ENCODE measurements at regions not wholly inside any gene's neighbourhood (a gene's known extent, or its start where the extent isn't known, plus 50 kb on each side); places are given as distances from the start of the nearest gene placed in this dataset.
"Not testable (repeated sequence)": the region's sequence is repeated elsewhere in the genome, so short reads cannot be mapped to it uniquely, and the experiment has no call there.

- not testable (repeated sequence) for DNase-seq
Measured at GRCh38 chr2:87468429-87468981, 279.4 kb upstream of the PLGLB2 start.

GRCh38 chr2:87469180-87470151 lies 278.4 kb upstream of the PLGLB2 start:
- not testable (repeated sequence) for DNase-seq

DNA sequence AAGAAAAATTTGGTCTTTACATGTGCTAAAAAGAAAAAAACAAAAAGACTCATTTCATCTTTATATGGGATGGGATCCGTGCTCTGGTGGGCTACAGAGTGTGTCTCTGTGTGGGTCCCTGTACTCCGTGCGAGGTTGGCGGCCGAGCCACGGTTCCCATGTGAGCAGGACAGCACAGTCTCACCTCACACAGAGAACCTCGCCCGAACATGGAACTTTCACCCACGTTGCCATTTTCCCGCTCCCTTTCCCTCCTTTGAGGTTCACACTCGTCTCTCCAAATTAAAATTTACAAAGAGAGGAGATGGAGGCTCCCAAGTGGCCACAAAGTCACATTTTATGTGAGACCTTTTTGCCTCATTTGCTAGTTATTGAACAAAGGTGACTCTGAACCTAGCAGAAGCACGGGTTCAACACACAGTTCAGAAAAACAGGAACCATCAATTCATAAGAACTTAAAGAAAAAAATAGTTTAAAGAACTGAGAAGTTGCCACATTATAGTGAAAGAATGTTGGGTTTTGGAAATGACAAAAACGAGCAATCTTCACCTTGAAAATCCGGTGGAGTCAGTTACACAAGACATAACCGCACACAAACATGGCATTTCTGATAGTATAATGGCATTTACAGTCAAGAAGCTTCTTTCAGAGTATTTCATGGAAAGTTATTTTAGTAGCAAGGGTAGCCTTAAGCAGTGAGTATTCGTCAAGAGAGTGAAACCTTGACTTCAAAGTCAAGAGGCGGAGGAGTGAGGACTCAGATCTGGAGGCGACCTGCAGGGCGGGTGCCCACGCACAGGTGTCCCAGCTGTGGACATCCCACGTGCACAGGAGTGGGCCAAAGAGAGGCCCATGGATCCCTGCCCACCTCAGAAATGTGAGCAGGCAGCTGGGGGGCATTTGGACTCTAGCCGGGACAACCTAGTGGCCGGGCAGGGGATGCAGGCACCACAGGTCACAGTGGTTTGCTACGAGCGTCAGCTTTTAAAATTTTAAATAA lies 277.2 kb upstream of the PLGLB2 start:
- DNase-seq, result not testable (repeated sequence)

DNA sequence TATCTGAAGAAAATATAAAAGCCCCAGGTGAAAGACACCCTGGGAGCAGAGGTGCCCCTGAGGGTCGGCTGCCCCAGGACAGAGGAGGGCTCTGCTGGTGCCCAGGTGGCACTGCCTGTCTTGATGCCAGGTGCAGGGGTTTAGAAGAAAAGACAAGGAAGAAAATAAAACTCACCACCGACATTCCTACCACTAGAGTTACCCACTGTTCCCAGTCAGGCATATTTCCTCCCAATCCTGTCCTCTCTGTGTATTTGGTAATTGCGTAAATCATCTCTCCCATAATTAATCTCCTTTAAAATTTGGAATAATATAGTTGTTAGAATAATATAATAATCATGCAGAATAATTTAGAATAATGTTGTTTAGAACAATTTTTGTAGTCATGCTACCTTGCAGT lies 276.4 kb upstream of the PLGLB2 start:
- not testable (repeated sequence) for DNase-seq

DNA sequence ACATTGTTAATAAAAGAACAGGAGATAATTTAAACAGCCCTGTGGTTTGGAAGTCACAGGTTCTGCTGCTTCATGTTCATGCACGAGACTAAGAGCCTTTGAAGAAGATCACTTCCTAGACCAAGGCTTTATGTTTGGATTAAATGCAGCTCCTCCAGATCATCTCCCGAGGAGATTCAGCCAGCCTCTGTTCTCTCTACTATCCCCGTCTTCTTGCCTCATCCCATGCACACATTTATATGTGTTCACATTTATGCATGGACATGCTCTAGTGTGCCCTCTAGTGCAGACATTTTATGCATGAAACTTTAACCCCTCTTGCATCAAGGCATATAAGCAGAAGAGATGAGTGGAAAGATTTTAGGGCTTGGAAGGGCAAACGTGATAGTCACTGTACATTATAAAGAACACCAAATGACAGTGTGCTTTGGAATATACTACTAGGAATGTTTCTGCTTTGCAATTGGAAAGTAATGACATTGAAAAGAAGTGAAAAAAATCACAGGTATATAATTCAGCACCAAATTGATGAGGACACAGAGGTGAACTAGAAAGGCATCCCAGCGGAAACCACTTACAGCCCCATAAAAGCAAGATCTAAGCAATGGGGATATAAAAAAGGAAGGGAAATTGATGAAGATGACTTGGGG lies 271.5 kb upstream of the PLGLB2 start:
- not testable (repeated sequence) for DNase-seq

- DNase-seq, result not testable (repeated sequence)
Measured at GRCh38 chr2:87476936-87477335, 271.0 kb upstream of the PLGLB2 start.

DNA sequence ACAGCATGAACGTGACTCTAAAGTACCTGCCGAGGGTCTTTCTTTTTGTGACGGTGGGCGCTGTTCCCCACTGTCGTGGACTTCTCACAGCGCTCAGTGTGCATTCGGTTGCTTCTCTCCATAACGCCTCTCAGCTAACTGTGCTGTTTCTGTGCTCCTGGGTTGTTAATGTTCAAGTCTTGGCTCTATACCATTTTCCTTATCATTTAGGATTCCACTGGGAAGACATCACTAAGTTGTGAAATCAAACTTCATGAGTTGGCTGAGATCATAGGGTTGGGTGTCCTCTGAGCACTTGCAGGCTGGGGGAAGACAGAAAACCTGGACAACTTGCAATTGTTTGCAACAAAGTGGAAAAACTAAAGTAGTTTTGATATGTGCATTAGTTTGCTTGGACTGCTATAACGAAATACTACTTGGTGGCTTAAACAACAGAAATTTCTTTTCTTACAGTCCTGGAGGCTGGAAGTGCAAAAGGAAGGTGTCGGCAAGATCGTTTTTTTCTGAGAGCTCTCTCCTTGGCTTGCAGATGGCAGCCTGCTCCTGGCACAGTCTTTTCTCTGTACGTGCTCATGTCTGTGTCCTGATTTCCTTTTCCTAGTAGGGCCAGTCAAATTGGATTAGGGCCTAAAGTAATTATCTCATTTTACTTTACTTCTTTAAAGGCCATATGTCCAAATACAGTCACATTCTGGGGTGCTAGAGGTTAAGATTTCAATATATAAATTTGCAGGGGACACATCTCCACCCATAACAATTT lies 270.0 kb upstream of the PLGLB2 start:
- not testable (repeated sequence) for DNase-seq

DNA sequence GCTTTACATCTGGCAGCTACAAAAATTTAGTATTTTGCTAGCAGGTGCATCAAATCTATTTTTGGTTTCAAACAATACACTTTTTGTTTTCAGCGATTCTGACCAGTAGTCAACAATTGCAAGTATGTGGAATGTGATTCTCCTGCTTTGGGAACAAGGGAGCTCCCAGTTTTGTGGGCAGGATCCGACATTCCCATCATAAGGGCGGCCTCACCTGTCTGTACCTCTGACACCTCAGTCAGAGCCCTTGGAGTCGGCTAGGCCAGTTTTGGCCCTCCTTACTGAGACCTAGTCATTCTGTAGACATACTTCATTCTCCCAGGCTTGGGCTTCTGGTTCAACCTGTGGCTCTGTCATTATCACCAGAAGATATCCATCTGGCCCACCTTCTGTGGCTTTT lies 269.0 kb upstream of the PLGLB2 start:
- not testable (repeated sequence) for DNase-seq

GRCh38 chr2:87483093-87483680 lies 264.7 kb upstream of the PLGLB2 start:
- DNase-seq, result not testable (repeated sequence)

- DNase-seq, result not testable (repeated sequence)
Measured at GRCh38 chr2:87484363-87484762, 263.5 kb upstream of the PLGLB2 start.

- not testable (repeated sequence) for DNase-seq
Measured at GRCh38 chr2:87485455-87485854, 262.4 kb upstream of the PLGLB2 start.

GRCh38 chr2:87485884-87486283 lies 262.0 kb upstream of the PLGLB2 start:
- not testable (repeated sequence) for DNase-seq

DNA sequence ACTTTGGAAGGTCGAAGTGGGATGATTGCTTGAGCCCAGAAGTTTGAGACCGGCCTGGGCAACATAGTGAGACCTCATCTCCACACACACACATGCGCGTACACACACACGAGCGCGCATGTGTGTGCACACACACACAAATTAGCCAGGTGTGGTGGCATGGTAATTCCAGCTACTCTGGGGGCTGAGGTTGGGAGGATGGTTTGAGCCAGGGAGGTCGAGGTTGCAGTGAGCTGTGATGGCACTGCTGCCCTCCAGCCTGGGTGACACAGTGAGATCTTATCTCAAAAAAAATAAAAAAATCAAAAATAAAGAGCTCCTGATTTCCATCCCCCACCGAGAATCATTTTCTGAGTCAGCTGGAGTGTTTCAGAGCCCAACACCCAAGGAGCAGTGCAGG lies 261.5 kb upstream of the PLGLB2 start:
- DNase-seq, result not testable (repeated sequence)

GRCh38 chr2:87488021-87488420 lies 259.9 kb upstream of the PLGLB2 start:
- not testable (repeated sequence) for DNase-seq

DNA sequence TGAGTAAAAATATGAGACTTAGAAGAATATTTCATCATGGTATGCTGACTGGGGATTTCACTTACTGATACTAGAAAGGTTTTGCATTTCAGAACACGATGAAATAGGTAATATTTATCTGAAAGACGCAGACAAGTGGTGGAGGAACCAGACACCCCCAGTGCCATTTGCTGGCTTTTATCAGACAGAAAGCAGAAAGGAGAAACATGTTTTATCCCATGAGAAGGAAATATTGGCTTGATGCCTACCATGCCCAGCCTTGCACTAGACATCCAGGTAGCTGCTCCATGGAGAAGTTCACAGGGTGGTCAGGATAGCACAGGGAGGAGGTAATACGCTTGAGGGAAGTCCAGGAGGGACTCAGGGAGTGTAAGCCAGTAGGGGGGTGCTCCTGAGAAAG lies 258.9 kb upstream of the PLGLB2 start:
- DNase-seq, result not testable (repeated sequence)

DNA sequence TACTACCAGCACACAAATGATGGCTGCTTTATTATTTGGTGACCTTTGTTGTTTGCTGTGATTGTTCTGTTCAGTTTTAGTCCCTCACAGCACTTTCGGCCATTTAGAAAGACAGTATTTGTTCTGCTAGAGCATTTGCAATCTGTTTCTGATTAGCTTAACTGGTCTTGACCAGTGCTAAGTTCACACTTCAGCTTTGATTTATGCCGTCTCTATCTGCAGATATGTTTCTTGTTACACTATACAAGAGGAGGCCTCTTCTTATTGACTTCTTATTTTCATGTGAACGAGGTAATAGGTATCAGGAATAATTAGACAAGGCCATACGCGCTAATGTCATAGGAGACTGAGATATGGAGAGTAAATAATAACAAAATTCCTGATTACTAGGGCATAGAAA lies 253.0 kb upstream of the PLGLB2 start:
- not testable (repeated sequence) for DNase-seq

GRCh38 chr2:87495455-87495854 lies 252.4 kb upstream of the PLGLB2 start:
- not testable (repeated sequence) for DNase-seq

GRCh38 chr2:87496036-87497006 lies 251.6 kb upstream of the PLGLB2 start:
- DNase-seq, result not testable (repeated sequence)

DNA sequence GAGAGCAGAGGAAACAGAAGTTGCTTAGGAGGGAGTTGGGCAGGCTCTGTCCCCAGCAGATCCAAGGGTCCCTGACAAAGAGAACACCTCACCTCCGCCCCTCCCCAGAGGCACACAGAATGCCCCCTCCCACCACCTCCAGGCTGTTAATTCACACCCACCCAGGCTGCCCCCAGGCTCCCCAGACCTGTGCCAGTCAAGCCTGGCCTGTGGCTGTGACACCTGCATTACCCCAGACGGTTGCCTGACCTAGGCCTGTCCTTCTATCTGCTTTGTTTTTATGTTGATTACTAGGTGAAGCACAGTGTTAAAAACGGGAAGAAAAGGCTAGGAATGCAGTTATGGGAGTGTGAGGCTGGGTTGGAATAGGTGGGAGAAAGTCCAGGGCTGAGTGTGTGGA lies 250.8 kb upstream of the PLGLB2 start:
- DNase-seq, result not testable (repeated sequence)

DNA sequence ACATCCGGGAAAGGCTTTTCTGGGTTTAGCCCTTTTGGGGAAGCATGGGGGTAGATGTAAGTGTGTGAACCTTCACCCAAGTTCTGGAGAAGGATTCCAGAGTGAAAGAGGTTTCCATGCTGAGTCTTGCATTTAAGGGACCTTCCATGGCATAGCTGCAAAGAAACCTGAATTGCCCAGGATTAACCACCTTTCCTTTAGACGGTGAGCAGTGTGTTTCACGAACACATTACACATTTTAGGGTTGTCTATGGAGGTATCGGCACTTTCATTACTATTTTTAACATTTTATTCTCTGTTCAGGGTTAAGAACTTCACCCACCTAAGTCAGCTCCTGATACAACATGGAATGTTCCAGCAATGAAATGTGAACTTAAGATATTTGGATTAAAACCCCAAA lies 250.2 kb upstream of the PLGLB2 start:
- DNase-seq, result not testable (repeated sequence)

Data from COR-L47 (cell line).